ENCODE measurements at regions not wholly inside any gene's neighbourhood (a gene's known extent, or its start where the extent isn't known, plus 50 kb on each side); places are given as distances from the start of the nearest gene placed in this dataset.

- TF ChIP-seq ZNF317 (CRISPR knock-in tag; IDR thresholded peaks at IDR 0.05; ENCODE audit: borderline replicate concordance, low read depth) = no peak
- no peak for TF ChIP-seq SMAD3 (CRISPR knock-in tag; IDR thresholded peaks at IDR 0.05; ENCODE audit: borderline replicate concordance)
- no peak for TF ChIP-seq KAT7 (CRISPR knock-in tag; IDR thresholded peaks at IDR 0.05; ENCODE audit: borderline replicate concordance)
- TF ChIP-seq ZBTB21 (CRISPR knock-in tag; IDR thresholded peaks at IDR 0.05; ENCODE audit: borderline replicate concordance) = no peak
- TF ChIP-seq, protein P1, sequence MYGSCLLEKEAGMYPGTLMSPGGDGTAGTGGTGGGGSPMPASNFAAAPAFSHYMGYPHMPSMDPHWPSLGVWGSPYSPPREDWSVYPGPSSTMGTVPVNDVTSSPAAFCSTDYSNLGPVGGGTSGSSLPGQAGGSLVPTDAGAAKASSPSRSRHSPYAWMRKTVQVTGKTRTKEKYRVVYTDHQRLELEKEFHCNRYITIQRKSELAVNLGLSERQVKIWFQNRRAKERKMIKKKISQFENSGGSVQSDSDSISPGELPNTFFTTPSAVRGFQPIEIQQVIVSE (CRISPR knock-in tag; IDR thresholded peaks at IDR 0.05; ENCODE audit: borderline replicate concordance) = no peak
- no peak for TF ChIP-seq GRHL2 (CRISPR knock-in tag; IDR thresholded peaks at IDR 0.05; ENCODE audit: insufficient replicate concordance, severe bottlenecking)
- no peak for TF ChIP-seq JUN (CRISPR knock-in tag; IDR thresholded peaks at IDR 0.05)
- no peak for TF ChIP-seq NFE2L1 (CRISPR knock-in tag; IDR thresholded peaks at IDR 0.05)
- no peak for TF ChIP-seq TEAD1 (CRISPR knock-in tag; IDR thresholded peaks at IDR 0.05)
These were observed 133.3 kb upstream of the DGKB start (continued) for GRCh38 chr7:15035814-15036213.

- Mint-ChIP-seq H3K27ac (no peak overlapping the region), H3K27me3 (ENCODE audit: low read depth) (no peaks in the 10 kb centered on the region), H3K9me3 (no peaks in the 10 kb centered on the region), H3K36me3 (no peaks in the 10 kb centered on the region), H3K4me1 (peaks cover 8% of the 10 kb centered on the region), H3K4me3 (no peak overlapping the region)
- CTCF ChIA-PET = interaction anchor here (1.9 kb wide), 1 partner anchor 17 kb away, joined by 6 read pairs; no protein-coding TSS in a partner anchor
- POLR2A ChIA-PET = no interaction called here
- DNase-seq (ENCODE audit: low spot score) = no peak
- ATAC-seq = no peak
- TF ChIP-seq MLX (CRISPR knock-in tag; IDR thresholded peaks at IDR 0.05) = no peak
- TF ChIP-seq TP53 (CRISPR knock-in tag; IDR thresholded peaks at IDR 0.05) = no peak
- TF ChIP-seq, protein P2, sequence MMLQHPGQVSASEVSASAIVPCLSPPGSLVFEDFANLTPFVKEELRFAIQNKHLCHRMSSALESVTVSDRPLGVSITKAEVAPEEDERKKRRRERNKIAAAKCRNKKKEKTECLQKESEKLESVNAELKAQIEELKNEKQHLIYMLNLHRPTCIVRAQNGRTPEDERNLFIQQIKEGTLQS (CRISPR knock-in tag; conservative IDR thresholded peaks at IDR 0.05) = no peak
- TF ChIP-seq MYBL2 (CRISPR knock-in tag; IDR thresholded peaks at IDR 0.05) = no peak
- no peak for TF ChIP-seq GTF2I (CRISPR knock-in tag; conservative IDR thresholded peaks at IDR 0.05)
- TF ChIP-seq ZBTB21 (CRISPR knock-in tag; IDR thresholded peaks at IDR 0.05; ENCODE audit: borderline replicate concordance) = no peak
- no peak for TF ChIP-seq RELA (CRISPR knock-in tag; IDR thresholded peaks at IDR 0.05; ENCODE audit: borderline replicate concordance)
- TF ChIP-seq ARID4B (CRISPR knock-in tag; IDR thresholded peaks at IDR 0.05; ENCODE audit: borderline replicate concordance) = no peak
- TF ChIP-seq, protein P3, sequence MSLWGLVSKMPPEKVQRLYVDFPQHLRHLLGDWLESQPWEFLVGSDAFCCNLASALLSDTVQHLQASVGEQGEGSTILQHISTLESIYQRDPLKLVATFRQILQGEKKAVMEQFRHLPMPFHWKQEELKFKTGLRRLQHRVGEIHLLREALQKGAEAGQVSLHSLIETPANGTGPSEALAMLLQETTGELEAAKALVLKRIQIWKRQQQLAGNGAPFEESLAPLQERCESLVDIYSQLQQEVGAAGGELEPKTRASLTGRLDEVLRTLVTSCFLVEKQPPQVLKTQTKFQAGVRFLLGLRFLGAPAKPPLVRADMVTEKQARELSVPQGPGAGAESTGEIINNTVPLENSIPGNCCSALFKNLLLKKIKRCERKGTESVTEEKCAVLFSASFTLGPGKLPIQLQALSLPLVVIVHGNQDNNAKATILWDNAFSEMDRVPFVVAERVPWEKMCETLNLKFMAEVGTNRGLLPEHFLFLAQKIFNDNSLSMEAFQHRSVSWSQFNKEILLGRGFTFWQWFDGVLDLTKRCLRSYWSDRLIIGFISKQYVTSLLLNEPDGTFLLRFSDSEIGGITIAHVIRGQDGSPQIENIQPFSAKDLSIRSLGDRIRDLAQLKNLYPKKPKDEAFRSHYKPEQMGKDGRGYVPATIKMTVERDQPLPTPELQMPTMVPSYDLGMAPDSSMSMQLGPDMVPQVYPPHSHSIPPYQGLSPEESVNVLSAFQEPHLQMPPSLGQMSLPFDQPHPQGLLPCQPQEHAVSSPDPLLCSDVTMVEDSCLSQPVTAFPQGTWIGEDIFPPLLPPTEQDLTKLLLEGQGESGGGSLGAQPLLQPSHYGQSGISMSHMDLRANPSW (CRISPR knock-in tag; conservative IDR thresholded peaks at IDR 0.05; ENCODE audit: low read depth) = no peak
These were observed 130.5 kb upstream of the DGKB start for GRCh38 chr7:15033039-15033438.
